CD14-positive monocyte (primary cell): ENCODE measurements at regions not wholly inside any gene's neighbourhood (a gene's known extent, or its start where the extent isn't known, plus 50 kb on each side); places are given as distances from the start of the nearest gene placed in this dataset.

ENCODE experiments used
- DNase-seq, 3 donors: peaks; one replicate each; pipeline ENCODE4 v3.0.0-alpha.2; 2011 to 2022
- H2AFZ ChIP-seq: 2 replicates; pipeline ENCODE4 v1.6.0; 2012; ENCODE audit warnings: mild to moderate bottlenecking, low read depth, low read length, inconsistent platforms; ENCODE audit not compliant: insufficient read depth, poor library complexity, severe bottlenecking
- H3K27ac ChIP-seq, 2 donors: 1 replicate in 1 of 2; 2 replicates in 1 of 2; pipeline ENCODE4 v1.5.1; 2012 to 2013; ENCODE audit warnings: low read length in 2 of 2, control low read depth in 1 of 2, inconsistent platforms in 1 of 2, low read depth in 1 of 2, mild to moderate bottlenecking in 1 of 2
- H3K27me3 ChIP-seq, 2 donors: one replicate each; pipeline versions ENCODE4 v1.6.0 to v1.6.1; 2011 to 2013; ENCODE audit warnings: low read length in 2 of 2; ENCODE audit not compliant: control insufficient read depth in 2 of 2, insufficient read depth in 2 of 2
- H3K36me3 ChIP-seq, 2 donors: replicated peaks in 1 of 2; 1 replicate in 1 of 2; 2 replicates in 1 of 2; pipeline versions ENCODE4 v1.5.1 to v1.6.1; 2012 to 2013; ENCODE audit warnings: low read length in 2 of 2, control low read depth in 1 of 2, inconsistent platforms in 1 of 2, mild to moderate bottlenecking in 1 of 2; ENCODE audit not compliant: insufficient read depth in 2 of 2, control insufficient read depth in 1 of 2
- H3K4me1 ChIP-seq, 2 donors: 1 replicate in 1 of 2; 2 replicates in 1 of 2; pipeline versions ENCODE4 v1.5.1 to v1.6.1; 2012 to 2013; ENCODE audit warnings: low read length in 2 of 2, control low read depth in 1 of 2, inconsistent platforms in 1 of 2, mild to moderate bottlenecking in 1 of 2, moderate library complexity in 1 of 2; ENCODE audit not compliant: insufficient read depth in 2 of 2, control insufficient read depth in 1 of 2
- H3K4me2 ChIP-seq: replicated peaks from 2 replicates; pipeline ENCODE3; 2012; ENCODE audit warnings: low read length, moderate library complexity, mild to moderate bottlenecking; ENCODE audit not compliant: poor library complexity, severe bottlenecking; ENCODE audit errors: extremely low read depth
- H3K4me3 ChIP-seq, 3 experiments: fragments of 200-600 bp in 1 of 3; sonication (generic) in 1 of 3; replicated peaks in 1 of 3; 1 replicate in 2 of 3; 2 replicates in 1 of 3; pipeline ENCODE4 v1.5.1; 2011 to 2013; ENCODE audit warnings: low read length in 3 of 3, mild to moderate bottlenecking in 3 of 3, control low read depth in 2 of 3, low read depth in 2 of 3, inconsistent platforms in 1 of 3, moderate library complexity in 1 of 3
- H3K79me2 ChIP-seq: 2 replicates; pipeline ENCODE4 v1.6.0; 2012; ENCODE audit warnings: mild to moderate bottlenecking, control low read depth, inconsistent platforms, low read length, moderate library complexity; ENCODE audit not compliant: insufficient read depth
- H3K9ac ChIP-seq: 2 replicates; pipeline ENCODE4 v1.6.0; 2017; ENCODE audit warnings: low read length, mild to moderate bottlenecking; ENCODE audit not compliant: insufficient read depth, poor library complexity, severe bottlenecking
- H3K9me3 ChIP-seq, 2 donors: replicated peaks in 1 of 2; 1 replicate in 1 of 2; 2 replicates in 1 of 2; pipeline versions ENCODE4 v1.5.1 to v1.6.1; 2012 to 2013; ENCODE audit warnings: low read length in 2 of 2, control low read depth in 1 of 2; ENCODE audit not compliant: control insufficient read depth in 1 of 2, insufficient read depth in 1 of 2
- H4K20me1 ChIP-seq: 2 replicates; pipeline ENCODE4 v1.6.0; 2012; ENCODE audit warnings: mild to moderate bottlenecking, low read length, control low read depth, moderate library complexity; ENCODE audit not compliant: insufficient read depth
- H3K27ac Mint-ChIP-seq, 7 donors: one replicate each; pipeline ENCODE4 v1.8.0; 2020; ENCODE audit warnings: mild to moderate bottlenecking in 7 of 7, mixed read lengths in 7 of 7, moderate library complexity in 6 of 7, inconsistent platforms in 2 of 7
- H3K27me3 Mint-ChIP-seq, 3 donors: one replicate each; pipeline ENCODE4 v1.8.0; 2021 to 2022; ENCODE audit warnings: low read depth in 3 of 3, mild to moderate bottlenecking in 3 of 3, mixed read lengths in 3 of 3, moderate library complexity in 3 of 3, inconsistent platforms in 1 of 3
- H3K36me3 Mint-ChIP-seq, 2 donors: one replicate each; pipeline ENCODE4 v1.8.0; 2020; ENCODE audit warnings: mixed read lengths in 2 of 2, inconsistent platforms in 1 of 2, mild to moderate bottlenecking in 1 of 2
- H3K4me1 Mint-ChIP-seq: one replicate; pipeline ENCODE4 v1.8.0; 2020; ENCODE audit warnings: mild to moderate bottlenecking, mixed read lengths
- H3K4me3 Mint-ChIP-seq, 2 donors: one replicate each; pipeline ENCODE4 v1.8.0; 2020; ENCODE audit warnings: mild to moderate bottlenecking in 2 of 2, mixed read lengths in 2 of 2, moderate library complexity in 1 of 2
- H3K9me3 Mint-ChIP-seq, 7 donors: one replicate each; pipeline ENCODE4 v1.8.0; 2020 to 2022; ENCODE audit warnings: mixed read lengths in 7 of 7, mild to moderate bottlenecking in 6 of 7, moderate library complexity in 6 of 7, inconsistent platforms in 2 of 7
- WGBS: methylation state at CpG from one replicate; pipeline ENCODE4 v1.1.5; 2013; ENCODE audit warnings: missing lambda C conversion rate; ENCODE audit not compliant: insufficient coverage; 5-methylcytosine and 5-hydroxymethylcytosine counted together
- intact Hi-C, 2 donors: fragments of 100-400 bp; cut with micrococcal nuclease; formaldehyde crosslinking; loops; one replicate each; pipeline versions ENCODE4 v1.15.0 to v1.15.1; 2023
- TF ChIP-seq, protein P1 (sequence below): fragments of 200-600 bp; IDR thresholded peaks from one replicate; pipeline ENCODE4 v1.8.0; 2022; ENCODE audit warnings: antibody characterized with exemption, mild to moderate bottlenecking

- H3K27me3 Mint-ChIP-seq = no peaks in the 10 kb centered on the region
- no peaks in the 10 kb centered on the region for H3K79me2 ChIP-seq
- no peaks in the 10 kb centered on the region for H3K36me3 Mint-ChIP-seq
- TF ChIP-seq, protein P1, sequence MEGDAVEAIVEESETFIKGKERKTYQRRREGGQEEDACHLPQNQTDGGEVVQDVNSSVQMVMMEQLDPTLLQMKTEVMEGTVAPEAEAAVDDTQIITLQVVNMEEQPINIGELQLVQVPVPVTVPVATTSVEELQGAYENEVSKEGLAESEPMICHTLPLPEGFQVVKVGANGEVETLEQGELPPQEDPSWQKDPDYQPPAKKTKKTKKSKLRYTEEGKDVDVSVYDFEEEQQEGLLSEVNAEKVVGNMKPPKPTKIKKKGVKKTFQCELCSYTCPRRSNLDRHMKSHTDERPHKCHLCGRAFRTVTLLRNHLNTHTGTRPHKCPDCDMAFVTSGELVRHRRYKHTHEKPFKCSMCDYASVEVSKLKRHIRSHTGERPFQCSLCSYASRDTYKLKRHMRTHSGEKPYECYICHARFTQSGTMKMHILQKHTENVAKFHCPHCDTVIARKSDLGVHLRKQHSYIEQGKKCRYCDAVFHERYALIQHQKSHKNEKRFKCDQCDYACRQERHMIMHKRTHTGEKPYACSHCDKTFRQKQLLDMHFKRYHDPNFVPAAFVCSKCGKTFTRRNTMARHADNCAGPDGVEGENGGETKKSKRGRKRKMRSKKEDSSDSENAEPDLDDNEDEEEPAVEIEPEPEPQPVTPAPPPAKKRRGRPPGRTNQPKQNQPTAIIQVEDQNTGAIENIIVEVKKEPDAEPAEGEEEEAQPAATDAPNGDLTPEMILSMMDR = no peak
- H3K4me3 ChIP-seq = no peak overlapping the region
- H3K4me3 Mint-ChIP-seq = no peak overlapping the region
- H3K4me1 ChIP-seq = no peaks in the 10 kb centered on the region
- 98% methylated on average over 9 of the region's 24 CpGs for WGBS
- no peaks in the 10 kb centered on the region for H4K20me1 ChIP-seq
- no peaks in the 10 kb centered on the region for H3K36me3 ChIP-seq
- H3K4me2 ChIP-seq = no peak overlapping the region
- no peak for DNase-seq
- H3K4me1 Mint-ChIP-seq = no peaks in the 10 kb centered on the region
- H3K9me3 ChIP-seq = no peaks in the 10 kb centered on the region
- H3K9me3 Mint-ChIP-seq = peaks cover 0 to 7% (median 1%) of the 10 kb centered on the region in 7 donors
- no peak overlapping the region for H2AFZ ChIP-seq
- H3K27me3 ChIP-seq = no peaks in the 10 kb centered on the region
- no peak overlapping the region for H3K9ac ChIP-seq
- intact Hi-C loops = no loop called here
- no peak overlapping the region for H3K27ac Mint-ChIP-seq
- no peak overlapping the region for H3K27ac ChIP-seq
Measured at GRCh38 chr2:16168506-16169264, 228.3 kb downstream of the MYCN start.

DNA sequence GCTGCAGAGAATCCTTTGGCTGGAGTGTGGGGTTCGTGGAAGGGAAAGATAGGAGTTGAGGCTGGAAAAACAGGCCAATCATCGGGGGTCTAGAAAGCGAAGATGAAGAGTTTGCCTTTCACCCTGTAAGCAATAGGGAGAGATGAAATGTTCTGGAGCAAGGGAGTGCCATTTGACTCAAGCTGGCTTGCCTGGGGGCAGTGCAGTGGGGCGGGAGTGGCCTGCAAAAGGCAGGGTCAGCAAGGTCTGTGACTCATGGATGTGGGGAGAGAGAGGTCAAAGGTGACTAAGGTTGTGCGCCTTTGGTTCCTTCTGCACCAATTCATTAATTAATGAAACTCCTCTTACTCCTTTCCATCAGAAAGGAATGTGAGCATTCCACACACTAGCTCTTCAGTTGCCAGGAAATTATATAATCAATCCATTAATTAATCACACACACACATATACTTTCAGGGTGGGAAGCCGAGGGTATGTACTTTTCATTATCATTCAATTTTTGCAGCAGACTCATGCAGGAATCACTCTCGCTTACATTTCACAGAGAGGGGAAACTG, 227.6 kb downstream of the MYCN start:
- peaks cover 0 to 7% (median 1%) of the 10 kb centered on the region in 7 donors for H3K9me3 Mint-ChIP-seq
- no peaks in the 10 kb centered on the region for H3K4me1 ChIP-seq
- no peak overlapping the region for H3K27ac ChIP-seq
- no peak overlapping the region for H3K4me2 ChIP-seq
- no peaks in the 10 kb centered on the region for H4K20me1 ChIP-seq
- DNase-seq = no peak
- WGBS = 97% methylated on average over 4 of the region's 7 CpGs
- no peak overlapping the region for H3K27ac Mint-ChIP-seq
- no peak overlapping the region for H3K9ac ChIP-seq
- H3K4me3 ChIP-seq = no peak overlapping the region
- intact Hi-C loops = no loop called here
- H3K27me3 ChIP-seq = no peaks in the 10 kb centered on the region
- H3K9me3 ChIP-seq = no peaks in the 10 kb centered on the region
- H3K36me3 ChIP-seq = no peaks in the 10 kb centered on the region
- H3K4me3 Mint-ChIP-seq = no peak overlapping the region
- no peaks in the 10 kb centered on the region for H3K27me3 Mint-ChIP-seq
- H3K79me2 ChIP-seq = no peaks in the 10 kb centered on the region
- H3K36me3 Mint-ChIP-seq = no peaks in the 10 kb centered on the region
- H2AFZ ChIP-seq = no peak overlapping the region
- TF ChIP-seq, protein P1 = no peak
- no peaks in the 10 kb centered on the region for H3K4me1 Mint-ChIP-seq
